NCI-H2107 treated with DMSO at 0.1 percent for 48 hours (cell line): ENCODE measurements at regions not wholly inside any gene's neighbourhood (a gene's known extent, or its start where the extent isn't known, plus 50 kb on each side); places are given as distances from the start of the nearest gene placed in this dataset.

ENCODE experiments used
- DNase-seq: peaks from one replicate; lab custom pipeline; 2025; ENCODE audit not compliant: unreplicated experiment; lab: John Stamatoyannopoulos, UW

- no peak for DNase-seq
These were observed 741.1 kb upstream of the ID2 start for GRCh38 chr2:7940723-7941122.

GRCh38 chr2:7943446-7943845 is 738.4 kb upstream of the ID2 start:
- no peak for DNase-seq

- DNase-seq, result no peak
These were observed 736.8 kb upstream of the ID2 start for GRCh38 chr2:7945026-7945425.

DNA sequence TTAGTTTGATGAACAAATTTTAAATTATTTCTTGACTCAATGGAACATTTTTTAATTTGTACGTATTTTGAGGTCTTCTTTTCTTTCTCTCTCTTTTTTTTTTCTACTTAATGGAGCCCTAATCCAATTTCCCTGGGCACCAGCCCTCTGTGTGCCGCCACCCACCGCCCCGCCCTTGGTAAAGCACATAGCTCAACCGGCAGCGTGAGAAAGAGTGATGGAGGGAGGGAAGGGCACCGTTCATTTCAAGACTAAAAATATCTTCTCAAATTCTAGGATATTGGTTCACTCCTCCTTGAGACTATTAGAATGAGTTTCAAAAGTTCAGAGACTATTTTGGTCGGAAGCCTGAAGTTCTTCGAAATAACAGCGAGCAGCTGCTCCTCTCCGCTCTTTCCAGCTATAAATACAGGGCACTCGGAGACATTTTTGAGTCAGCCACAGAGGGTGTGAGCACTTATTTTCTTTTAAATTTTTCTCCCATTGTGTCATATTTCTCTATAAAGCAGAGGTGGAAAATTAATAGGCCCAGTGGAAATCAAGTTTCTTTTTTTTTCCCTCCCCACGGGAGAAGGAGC is 731.7 kb upstream of the ID2 start:
- no peak for DNase-seq

- no peak for DNase-seq
These were observed 730.9 kb upstream of the ID2 start for GRCh38 chr2:7951001-7951400.

DNA sequence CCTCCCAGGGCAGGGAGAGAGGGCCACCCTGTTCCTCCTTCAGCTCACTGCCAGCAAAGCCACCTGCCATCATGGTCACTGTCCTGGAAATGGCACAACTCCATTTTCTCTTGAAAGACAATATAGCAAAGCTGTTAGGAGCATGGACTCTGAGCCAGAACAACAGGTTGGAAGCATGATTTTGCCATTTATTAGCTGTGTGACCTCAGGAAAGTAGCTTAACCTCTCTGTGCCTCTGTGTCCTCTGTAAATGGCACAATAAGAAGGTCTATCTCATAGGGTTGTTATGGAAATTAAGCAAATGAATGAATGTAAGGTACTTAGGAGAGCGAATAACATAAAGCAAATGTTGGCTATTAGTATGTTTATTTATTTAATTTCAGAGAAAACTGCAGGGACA is 730.4 kb upstream of the ID2 start:
- DNase-seq, result no peak

DNA sequence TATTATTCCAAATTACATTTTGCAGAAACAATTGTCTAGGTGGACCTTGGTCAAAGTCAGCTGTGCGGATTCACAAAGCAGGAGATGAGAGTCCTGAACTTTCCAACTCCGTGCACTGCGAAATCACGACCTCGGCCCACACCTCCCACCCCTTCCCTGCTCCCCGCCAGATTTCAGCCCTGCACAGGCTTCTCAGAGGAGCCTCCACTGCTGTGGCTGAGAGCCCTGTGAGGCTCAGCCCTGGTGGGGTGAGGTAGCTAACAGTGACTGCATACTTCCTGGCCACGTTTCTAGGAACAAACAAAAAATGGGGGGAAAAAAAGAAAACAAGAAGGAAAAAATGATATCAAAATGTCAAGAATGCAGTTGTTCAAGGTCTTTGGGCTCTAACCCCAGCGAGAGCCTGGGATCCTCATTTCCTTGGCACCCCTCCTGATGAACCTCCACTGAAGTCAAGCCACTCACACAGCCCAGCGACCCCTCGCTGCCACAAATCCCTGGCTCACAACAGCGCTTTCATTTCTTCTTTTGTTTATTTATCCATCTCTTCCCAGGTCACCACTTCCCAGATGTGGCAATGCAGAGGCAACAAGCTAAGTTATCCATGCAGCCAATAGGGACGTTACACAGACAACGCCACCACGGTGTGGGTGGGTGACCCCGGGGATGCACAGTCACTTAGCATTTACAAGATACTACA is 729.7 kb upstream of the ID2 start:
- no peak for DNase-seq

DNA sequence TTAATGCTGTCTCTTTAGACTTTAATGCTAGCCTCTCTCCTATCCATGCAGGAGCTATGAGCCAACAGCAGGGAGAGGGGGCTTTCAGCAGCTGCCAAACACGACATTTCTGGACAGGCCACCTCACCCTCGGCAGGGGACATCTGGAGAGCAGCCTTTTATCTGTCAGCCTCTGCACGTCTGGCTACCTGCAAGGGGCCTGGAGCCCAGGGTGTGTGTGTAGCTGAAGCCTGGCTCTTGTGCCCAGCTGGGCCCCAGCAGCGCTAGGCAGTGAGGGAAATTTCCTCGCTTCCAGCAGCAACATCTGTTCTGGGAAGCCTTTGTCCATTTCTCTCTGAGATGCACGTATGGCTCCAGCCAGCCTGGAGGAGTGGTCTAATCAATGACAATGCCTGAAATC is 728.7 kb upstream of the ID2 start:
- DNase-seq, result no peak

- no peak for DNase-seq
These were observed 727.6 kb upstream of the ID2 start for GRCh38 chr2:7954234-7954633.

DNA sequence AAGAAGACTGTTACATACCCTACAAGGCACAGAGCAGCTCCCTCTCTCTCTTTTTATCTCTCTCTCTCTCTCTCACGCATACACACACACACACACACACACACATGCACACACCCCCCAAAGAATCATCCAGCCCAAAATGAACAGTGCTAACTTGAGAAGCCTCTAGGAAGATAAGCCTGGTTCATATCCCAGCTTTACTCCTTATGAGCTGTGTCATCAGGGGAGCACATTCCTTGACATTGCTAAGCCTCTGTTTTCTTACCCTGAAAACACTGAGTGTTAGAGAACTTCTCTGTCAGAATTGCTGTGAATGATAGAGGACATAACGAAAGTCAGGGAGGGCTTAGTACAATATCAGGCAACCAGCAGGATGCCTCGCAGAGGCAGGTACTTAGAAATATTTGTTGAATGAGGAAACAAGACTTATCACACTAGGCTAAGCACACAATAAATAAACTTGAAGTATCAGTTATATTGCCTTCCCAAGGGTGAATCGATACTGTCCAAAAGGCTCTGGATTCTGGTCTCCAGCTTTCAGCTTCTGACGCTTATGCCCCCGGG is 725.6 kb upstream of the ID2 start:
- DNase-seq, result no peak

DNA sequence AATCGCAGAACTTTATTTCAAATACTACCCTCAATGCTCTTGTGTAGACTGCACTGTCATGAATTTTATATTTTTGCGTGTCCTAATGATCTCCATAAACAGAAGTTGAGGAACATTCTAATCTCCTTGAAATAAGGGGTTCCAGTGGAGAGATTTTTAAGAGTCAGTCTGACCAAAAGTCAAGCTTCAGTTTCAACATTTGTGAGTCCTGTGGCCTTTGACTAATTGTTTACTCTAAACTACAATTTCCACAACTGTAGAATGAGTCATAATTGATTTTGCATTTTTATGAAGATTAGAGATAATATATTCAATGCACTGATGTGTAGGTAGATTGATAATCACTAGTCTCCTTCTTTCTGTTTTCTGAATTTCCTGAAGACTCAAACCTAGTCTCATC is 720.3 kb upstream of the ID2 start:
- no peak for DNase-seq

- peak; percentile 61 for DNase-seq
These were observed 719.7 kb upstream of the ID2 start for GRCh38 chr2:7962161-7962560.

DNA sequence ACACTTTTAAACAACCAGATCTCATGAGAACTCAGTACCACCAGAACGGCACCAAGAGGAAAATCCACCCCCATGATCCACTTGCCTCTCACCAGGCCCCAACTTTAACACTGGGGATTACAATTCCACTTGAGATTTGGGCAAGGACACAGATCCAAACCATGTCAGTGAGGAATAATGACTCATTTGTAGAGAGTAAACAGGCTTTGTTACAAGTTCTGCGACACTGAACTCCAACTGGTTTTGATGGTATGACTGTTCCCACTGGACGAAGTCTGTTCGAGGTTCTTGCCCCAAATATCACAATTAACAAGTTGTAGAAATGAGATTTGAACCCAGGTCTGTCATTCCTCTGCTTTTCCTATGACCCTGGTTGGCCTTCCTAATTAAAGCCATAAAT is 718.1 kb upstream of the ID2 start:
- no peak for DNase-seq

DNA sequence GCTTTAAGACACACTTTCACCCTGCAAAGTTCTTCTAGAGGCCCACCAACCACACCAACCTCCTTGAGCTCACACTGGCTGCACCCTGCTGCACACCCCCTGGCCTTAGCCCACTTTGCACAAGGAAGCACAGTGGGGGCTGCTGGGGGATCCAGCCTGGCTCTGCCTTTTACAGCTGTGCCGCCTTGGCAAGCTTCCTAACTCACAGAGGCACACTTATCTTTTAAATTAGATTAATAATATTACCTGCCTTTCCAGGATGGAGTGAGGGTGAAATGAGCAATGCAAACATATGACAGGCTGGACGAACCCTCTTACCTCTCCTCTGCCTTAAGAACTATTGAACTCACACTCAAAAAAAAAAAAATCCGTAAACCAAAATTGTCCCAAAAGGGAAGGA is 715.8 kb upstream of the ID2 start:
- no peak for DNase-seq

DNA sequence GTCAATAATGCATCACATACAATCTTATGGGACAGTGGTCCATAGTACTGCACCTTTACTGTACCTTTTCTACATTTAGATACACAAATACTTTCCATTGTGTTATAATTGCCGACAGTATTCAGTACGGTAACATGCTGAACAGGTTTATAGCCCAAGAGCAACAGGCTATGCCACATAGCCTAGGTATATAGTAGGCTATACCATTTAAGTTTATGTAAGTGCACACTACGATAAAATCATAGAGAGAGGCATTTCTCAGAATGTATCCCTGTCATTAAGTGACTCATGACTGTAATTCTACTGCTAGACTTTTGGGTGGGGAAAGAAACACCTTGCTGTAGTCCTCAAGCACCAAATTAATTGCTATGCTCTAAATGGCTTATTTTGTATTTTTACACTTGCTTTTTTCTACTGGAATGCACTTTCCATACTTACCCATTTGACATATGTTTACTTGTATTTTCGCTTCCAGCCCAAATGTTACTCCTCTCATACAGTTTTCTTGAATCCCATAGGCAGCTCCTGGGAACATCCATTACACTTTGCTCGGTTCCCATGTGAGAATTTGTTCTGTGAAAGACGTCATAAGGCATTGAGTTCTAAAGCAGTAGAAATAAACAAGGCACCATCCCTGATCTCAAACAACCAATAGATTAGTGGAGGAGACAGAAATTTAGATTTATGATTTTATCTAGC is 714.0 kb upstream of the ID2 start:
- no peak for DNase-seq

DNA sequence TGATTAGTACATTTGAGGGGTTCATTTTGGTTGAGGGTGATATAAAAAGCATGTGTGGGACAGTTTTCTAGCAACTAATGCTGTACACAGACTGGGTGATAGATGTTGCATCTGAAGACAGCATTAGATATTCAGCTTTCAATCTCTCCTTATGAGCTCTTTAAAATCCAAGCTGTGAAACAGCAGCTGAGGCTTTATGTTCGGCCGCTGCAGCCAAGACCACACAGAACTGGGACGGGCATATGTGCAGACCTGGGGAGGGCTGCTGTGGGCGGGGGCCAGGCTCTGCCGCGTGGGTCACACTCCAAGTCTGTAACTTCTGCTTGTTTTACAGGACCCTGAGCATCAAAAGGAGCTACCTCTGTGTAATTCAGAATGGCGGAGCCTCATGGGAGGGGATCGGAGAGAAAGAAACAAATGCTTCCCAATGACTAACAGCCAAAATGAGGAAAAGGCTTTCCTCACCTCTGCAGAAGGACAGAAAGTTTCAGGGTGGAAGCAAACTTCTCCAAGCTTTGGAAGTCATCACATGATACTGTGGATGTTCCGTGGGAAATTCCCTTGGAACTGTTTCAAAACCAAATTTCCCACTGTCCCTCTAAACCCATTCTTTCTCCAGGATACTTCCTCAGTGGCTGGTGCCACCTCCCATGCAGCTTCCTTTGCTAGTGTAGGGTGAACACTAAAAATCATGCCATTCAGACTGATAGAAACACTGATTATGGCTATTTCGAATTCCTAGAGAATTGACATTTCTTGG is 711.9 kb upstream of the ID2 start:
- no peak for DNase-seq

- no peak for DNase-seq
These were observed 710.6 kb upstream of the ID2 start for GRCh38 chr2:7971248-7971647.

DNA sequence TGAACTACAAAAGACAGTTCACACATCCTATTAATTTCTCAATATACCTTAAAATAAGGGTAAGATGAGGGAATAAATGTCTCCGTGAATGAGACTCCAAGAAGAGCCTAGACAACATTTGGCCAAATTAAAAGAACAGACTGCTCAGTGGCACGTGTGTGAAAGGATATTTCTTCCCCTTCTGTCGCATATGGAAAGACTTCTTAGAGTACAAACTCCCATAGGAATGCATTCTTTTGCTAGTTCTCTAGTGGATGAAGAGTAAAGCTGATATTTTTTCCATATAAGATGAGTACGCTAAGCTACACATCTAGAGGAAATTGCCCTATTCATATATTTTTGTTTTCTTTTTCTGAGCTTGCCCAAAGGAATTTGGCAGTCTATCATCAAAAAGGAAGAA is 710.0 kb upstream of the ID2 start:
- no peak for DNase-seq

DNA sequence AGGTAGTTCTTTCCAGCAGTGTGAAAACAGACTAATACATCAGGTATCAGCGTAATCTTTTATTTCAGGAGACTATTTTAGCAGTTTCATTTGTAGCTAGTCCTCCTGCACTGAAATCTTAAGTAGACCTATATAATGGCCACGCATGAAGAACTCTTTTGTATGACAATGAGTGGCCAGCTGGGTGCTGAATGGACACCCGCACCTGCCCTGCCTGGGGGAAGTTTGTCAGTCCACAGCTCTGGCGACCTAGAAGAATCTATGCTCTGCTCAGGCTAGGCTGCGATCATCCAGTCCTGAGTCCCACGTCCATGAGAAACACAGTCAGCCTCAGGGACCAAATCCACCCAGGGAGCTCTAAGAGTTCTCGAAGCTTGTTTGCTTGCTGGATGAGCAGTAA is 709.2 kb upstream of the ID2 start:
- peak; percentile 23 for DNase-seq

DNA sequence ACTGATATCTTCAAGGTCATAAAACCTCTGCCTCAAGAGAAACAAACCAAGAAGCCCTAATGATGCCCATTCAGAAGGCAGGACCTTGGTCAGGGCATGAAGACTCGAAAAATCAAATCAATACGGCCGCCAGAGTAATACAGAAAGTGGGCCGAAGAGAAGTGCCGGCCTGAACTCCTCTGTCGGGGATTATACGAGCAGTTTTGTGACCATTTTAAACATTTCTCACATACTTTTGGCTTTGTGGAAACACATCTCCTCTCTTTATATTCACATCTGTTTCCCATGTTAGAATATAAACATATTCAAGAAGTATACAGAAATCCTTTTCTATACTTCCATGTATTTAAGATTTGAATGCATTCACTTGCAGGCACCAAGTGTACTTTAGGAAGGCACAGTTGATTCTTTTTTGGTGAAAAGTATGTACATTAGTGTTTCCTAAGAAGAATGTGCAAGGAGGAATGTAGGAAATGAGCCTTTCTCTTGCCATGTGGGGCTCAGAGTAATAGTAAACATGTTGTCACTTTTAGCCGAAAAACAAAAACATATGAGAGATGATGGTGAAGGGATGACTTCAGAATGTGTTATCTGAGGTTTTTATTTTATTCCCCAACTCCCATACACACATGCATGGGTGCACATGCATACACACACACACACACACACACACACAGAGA is 707.9 kb upstream of the ID2 start:
- DNase-seq, result no peak

GRCh38 chr2:7974936-7975335 is 706.9 kb upstream of the ID2 start:
- no peak for DNase-seq
